Liver (tissue), 1 donor: ENCODE measurements at regions not wholly inside any gene's neighbourhood (a gene's known extent, or its start where the extent isn't known, plus 50 kb on each side); places are given as distances from the start of the nearest gene placed in this dataset.

ENCODE experiments used
- FOXA1 ChIP-seq: IDR thresholded peaks from 2 replicates; pipeline ENCODE4 v1.6.1; 2016; ENCODE audit warnings: antibody characterized with exemption
- YY1 ChIP-seq: IDR thresholded peaks from 2 replicates; pipeline ENCODE4 v1.6.1; 2016; ENCODE audit warnings: antibody characterized with exemption, mild to moderate bottlenecking

DNA sequence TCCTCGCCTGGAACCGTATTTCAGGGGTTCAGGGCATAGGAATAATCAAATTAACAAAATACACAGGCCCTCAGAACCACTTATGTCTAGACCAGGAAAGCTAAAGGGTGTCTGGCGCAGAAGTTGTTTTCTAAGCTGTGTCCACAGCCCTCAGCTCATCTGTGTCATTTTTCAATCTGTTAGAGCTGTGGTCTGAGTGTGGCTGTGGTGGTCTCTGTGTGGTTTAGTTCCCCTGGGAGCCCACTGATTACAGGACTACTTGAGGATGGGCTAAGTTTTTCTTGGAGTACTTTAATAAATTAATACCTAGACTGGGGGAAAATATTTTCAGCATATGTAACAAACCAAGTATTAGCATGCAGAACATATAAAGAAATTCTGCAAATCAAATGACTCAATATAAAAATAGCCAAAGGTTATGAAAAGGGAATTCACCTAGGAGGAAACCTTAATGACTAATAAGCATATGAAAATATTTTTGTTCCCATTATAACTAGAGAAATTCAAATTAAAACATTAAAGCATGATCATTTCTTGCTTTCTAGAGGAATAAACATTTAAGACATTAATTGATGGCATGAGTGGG is 186.3 kb downstream of the SATB1 start:
- TF ChIP-seq FOXA1 (no peak), YY1 (no peak)
